Astrocyte (in vitro differentiated cells and primary cell): ENCODE measurements at regions not wholly inside any gene's neighbourhood (a gene's known extent, or its start where the extent isn't known, plus 50 kb on each side); places are given as distances from the start of the nearest gene placed in this dataset.
"Not testable (repeated sequence)": the region's sequence is repeated elsewhere in the genome, so short reads cannot be mapped to it uniquely, and the experiment has no call there.

Experiments used
- CTCF ChIP-seq: IDR thresholded peaks from 2 replicates; pipeline ENCODE4 v1.5.1; 2011; ENCODE audit warnings: low read depth, mild to moderate bottlenecking, inconsistent platforms, low read length, moderate library complexity; ENCODE audit not compliant: insufficient read depth
- EZH2 ChIP-seq: IDR thresholded peaks from 2 replicates; pipeline ENCODE4 v1.6.1; 2012; ENCODE audit warnings: mild to moderate bottlenecking, low read length, inconsistent platforms; ENCODE audit not compliant: insufficient read depth

GRCh38 chr3:107909583-107909982, 181.2 kb downstream of the CD47 start:
- not testable (repeated sequence) for TF ChIP-seq CTCF, EZH2
